CD4-positive, alpha-beta T cell (primary cell): ENCODE measurements at regions not wholly inside any gene's neighbourhood (a gene's known extent, or its start where the extent isn't known, plus 50 kb on each side); places are given as distances from the start of the nearest gene placed in this dataset.

Experiments used
- ATAC-seq: fragments of 200-7000 bp; cut with Tn5 transposase; one replicate; pipeline ENCODE4 v1.10.0; 2022; ENCODE audit warnings: mild to moderate bottlenecking; ENCODE audit not compliant: poor library complexity
- CTCF ChIA-PET: fragments of 350-600 bp; sonication (Branson Sonifier 250); formaldehyde crosslinking; loops from one replicate; lab custom pipeline; 2021; ENCODE audit warnings: antibody characterized with exemption, inconsistent platforms; lab: Charles Lee
- POLR2A ChIA-PET: fragments of 350-600 bp; sonication (Branson Sonifier 250); formaldehyde crosslinking; loops from one replicate; lab custom pipeline; 2021; ENCODE audit warnings: antibody characterized with exemption, inconsistent platforms; lab: Charles Lee
- DNase-seq, 14 experiments: peaks; one replicate each; pipeline ENCODE4 v3.0.0-alpha.2; 2013 to 2020; ENCODE audit warnings: mixed read lengths in 2 of 14
- H3K27ac ChIP-seq, 2 donors: one replicate each; pipeline versions ENCODE4 v1.5.1 to v1.7.0; 2013; ENCODE audit warnings: low read length in 2 of 2, low read depth in 1 of 2, mild to moderate bottlenecking in 1 of 2
- H3K27me3 ChIP-seq, 2 experiments: 1 replicate in 1 of 2; 2 replicates in 1 of 2; pipeline versions ENCODE4 v1.6.1 to v1.7.0; 2013; ENCODE audit warnings: low read length in 2 of 2, control low read depth in 1 of 2, mild to moderate bottlenecking in 1 of 2, moderate library complexity in 1 of 2; ENCODE audit not compliant: insufficient read depth in 2 of 2, control insufficient read depth in 1 of 2
- H3K36me3 ChIP-seq: one replicate; pipeline ENCODE4 v1.6.1; 2013; ENCODE audit warnings: low read length, control low read depth; ENCODE audit not compliant: insufficient read depth
- H3K4me1 ChIP-seq: one replicate; pipeline ENCODE4 v1.6.1; 2013; ENCODE audit warnings: low read length, control low read depth; ENCODE audit not compliant: insufficient read depth
- H3K4me3 ChIP-seq: one replicate; pipeline ENCODE4 v1.5.1; 2013; ENCODE audit warnings: mild to moderate bottlenecking, low read length, moderate library complexity
- H3K9me3 ChIP-seq, 2 experiments: 1 replicate in 1 of 2; 2 replicates in 1 of 2; pipeline versions ENCODE4 v1.6.1 to v1.7.0; 2013; ENCODE audit warnings: low read length in 2 of 2, mild to moderate bottlenecking in 2 of 2, control low read depth in 1 of 2, moderate library complexity in 1 of 2; ENCODE audit not compliant: control insufficient read depth in 1 of 2, insufficient read depth in 1 of 2
- H3K27ac Mint-ChIP-seq: one replicate; pipeline ENCODE4 v1.8.0; 2020; ENCODE audit warnings: mixed read lengths
- H3K27me3 Mint-ChIP-seq: one replicate; pipeline ENCODE4 v1.8.0; 2021; ENCODE audit warnings: mixed read lengths
- H3K36me3 Mint-ChIP-seq: one replicate; pipeline ENCODE4 v1.8.0; 2021; ENCODE audit warnings: low read depth, mixed read lengths
- H3K4me1 Mint-ChIP-seq: one replicate; pipeline ENCODE4 v1.8.0; 2021; ENCODE audit warnings: low read depth, mixed read lengths
- H3K4me3 Mint-ChIP-seq: one replicate; pipeline ENCODE4 v1.8.0; 2020; ENCODE audit warnings: mild to moderate bottlenecking, mixed read lengths
- H3K9me3 Mint-ChIP-seq: one replicate; pipeline ENCODE4 v1.8.0; 2020; ENCODE audit warnings: mixed read lengths
- intact Hi-C, 2 experiments: fragments of 100-400 bp; cut with DNase I in 1 of 2; cut with micrococcal nuclease in 1 of 2; formaldehyde crosslinking; loops; one replicate each; pipeline versions ENCODE4 v1.15.1 to v1.9.0; 2023 to 2025; cut with DNase I, micrococcal nuclease
- TF ChIP-seq, protein P1 (sequence below): fragments of 200-600 bp; IDR thresholded peaks from one replicate; pipeline ENCODE4 v1.8.0; 2022; ENCODE audit warnings: antibody characterized with exemption, mild to moderate bottlenecking

DNA sequence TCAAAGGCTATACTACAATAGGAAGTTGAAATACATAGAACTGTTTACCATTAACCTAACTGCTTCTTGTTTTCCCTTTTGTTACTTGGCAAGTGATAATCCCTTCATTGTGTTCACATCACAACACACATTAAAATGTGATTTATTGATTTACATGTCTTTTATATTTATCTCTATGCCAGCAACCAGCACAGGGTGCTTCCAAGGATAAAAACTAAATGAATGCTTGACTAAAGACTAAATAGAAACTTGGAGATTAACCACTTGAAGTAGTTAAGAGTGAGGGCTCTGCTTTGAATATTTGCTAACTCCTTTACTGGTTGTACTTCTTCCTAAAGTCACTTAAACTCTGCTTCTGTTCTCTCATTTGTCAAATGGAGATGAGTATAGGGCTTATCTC is 1730.6 kb downstream of the EFNA5 start:
- no peak overlapping the region for H3K27ac ChIP-seq
- no peaks in the 10 kb centered on the region for H3K36me3 ChIP-seq
- ChIA-PET POLR2A (no interaction called here), CTCF (no interaction called here)
- H3K4me3 ChIP-seq: no peak overlapping the region
- TF ChIP-seq, protein P1, sequence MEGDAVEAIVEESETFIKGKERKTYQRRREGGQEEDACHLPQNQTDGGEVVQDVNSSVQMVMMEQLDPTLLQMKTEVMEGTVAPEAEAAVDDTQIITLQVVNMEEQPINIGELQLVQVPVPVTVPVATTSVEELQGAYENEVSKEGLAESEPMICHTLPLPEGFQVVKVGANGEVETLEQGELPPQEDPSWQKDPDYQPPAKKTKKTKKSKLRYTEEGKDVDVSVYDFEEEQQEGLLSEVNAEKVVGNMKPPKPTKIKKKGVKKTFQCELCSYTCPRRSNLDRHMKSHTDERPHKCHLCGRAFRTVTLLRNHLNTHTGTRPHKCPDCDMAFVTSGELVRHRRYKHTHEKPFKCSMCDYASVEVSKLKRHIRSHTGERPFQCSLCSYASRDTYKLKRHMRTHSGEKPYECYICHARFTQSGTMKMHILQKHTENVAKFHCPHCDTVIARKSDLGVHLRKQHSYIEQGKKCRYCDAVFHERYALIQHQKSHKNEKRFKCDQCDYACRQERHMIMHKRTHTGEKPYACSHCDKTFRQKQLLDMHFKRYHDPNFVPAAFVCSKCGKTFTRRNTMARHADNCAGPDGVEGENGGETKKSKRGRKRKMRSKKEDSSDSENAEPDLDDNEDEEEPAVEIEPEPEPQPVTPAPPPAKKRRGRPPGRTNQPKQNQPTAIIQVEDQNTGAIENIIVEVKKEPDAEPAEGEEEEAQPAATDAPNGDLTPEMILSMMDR: no peak
- H3K9me3 Mint-ChIP-seq: peaks cover 16% of the 10 kb centered on the region
- DNase-seq (no peak), ATAC-seq (no peak)
- H3K27ac Mint-ChIP-seq: no peak overlapping the region
- H3K4me1 Mint-ChIP-seq: no peaks in the 10 kb centered on the region
- H3K9me3 ChIP-seq: peaks cover 5 to 13% of the 10 kb centered on the region in 2 experiments
- no peaks in the 10 kb centered on the region for H3K27me3 Mint-ChIP-seq
- H3K36me3 Mint-ChIP-seq: no peaks in the 10 kb centered on the region
- no peak overlapping the region for H3K4me3 Mint-ChIP-seq
- no peaks in the 10 kb centered on the region for H3K4me1 ChIP-seq
- intact Hi-C loops: no loop called here
- no peaks in the 10 kb centered on the region for H3K27me3 ChIP-seq

DNA sequence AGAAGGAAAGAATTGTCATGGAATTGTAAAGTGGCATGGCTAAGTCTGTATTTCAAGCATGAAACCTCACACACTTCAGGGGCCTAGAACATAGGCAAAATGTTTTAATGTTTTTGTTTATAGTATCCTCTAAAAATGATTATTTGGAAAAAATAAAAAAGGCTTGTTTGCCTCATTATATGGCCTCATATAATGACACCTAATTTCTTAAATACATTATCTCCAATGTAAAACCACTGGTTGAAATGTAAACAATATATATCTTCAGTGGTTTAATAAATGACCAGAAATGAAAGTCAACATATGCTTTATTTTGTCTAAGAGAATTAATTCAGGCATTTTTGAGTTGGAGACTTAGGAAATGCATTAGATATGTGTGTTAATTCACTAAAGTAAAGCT is 1736.6 kb downstream of the EFNA5 start:
- Mint-ChIP-seq H3K27ac (no peak overlapping the region), H3K4me3 (no peak overlapping the region), H3K9me3 (peaks cover 20% of the 10 kb centered on the region), H3K4me1 (no peaks in the 10 kb centered on the region), H3K27me3 (no peaks in the 10 kb centered on the region), H3K36me3 (no peaks in the 10 kb centered on the region)
- TF ChIP-seq, protein P1: no peak
- H3K4me1 ChIP-seq: no peaks in the 10 kb centered on the region
- POLR2A ChIA-PET: no interaction called here
- H3K27me3 ChIP-seq: no peaks in the 10 kb centered on the region
- ATAC-seq: no peak
- intact Hi-C loops: no loop called here
- CTCF ChIA-PET: no interaction called here
- no peak overlapping the region for H3K4me3 ChIP-seq
- H3K9me3 ChIP-seq: peaks cover 0 to 13% of the 10 kb centered on the region in 2 experiments
- no peak for DNase-seq
- H3K36me3 ChIP-seq: no peaks in the 10 kb centered on the region
- H3K27ac ChIP-seq: no peak overlapping the region

DNA sequence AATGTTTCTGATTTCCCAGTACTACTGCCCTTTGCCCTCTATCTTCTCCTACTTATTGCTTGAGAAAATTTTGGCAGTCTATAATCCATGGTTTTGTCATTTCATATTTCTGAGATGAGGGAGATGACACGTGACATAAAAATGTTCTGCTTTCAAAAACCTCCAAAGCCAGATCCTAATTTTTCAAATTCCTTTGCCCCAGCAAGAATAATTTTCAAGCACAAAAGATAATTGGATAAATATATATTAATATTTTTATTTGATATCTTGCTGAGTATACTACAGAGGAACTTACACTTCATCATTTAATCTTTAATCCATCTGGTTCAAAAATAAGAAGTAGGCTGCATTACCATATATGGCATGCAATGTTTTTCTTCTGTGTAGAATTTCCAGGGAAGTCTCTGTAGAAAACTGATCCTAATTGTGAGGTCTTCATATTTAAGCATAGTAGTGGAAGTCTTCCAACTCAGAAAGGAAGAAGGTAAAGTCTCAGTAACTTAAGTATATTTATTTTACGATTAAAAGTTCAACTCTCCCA is 1738.8 kb downstream of the EFNA5 start:
- Mint-ChIP-seq H3K27me3 (no peaks in the 10 kb centered on the region), H3K4me3 (no peak overlapping the region), H3K27ac (no peak overlapping the region), H3K9me3 (peaks cover 8% of the 10 kb centered on the region), H3K36me3 (no peaks in the 10 kb centered on the region), H3K4me1 (no peaks in the 10 kb centered on the region)
- ChIA-PET CTCF (no interaction called here), POLR2A (no interaction called here)
- ATAC-seq (no peak), DNase-seq (no peak)
- TF ChIP-seq, protein P1: no peak
- Histone ChIP-seq H3K4me3 (no peak overlapping the region), H3K27ac (no peak overlapping the region), H3K4me1 (no peaks in the 10 kb centered on the region), H3K27me3 (no peaks in the 10 kb centered on the region), H3K9me3 (peaks cover 3 to 5% of the 10 kb centered on the region in 2 experiments), H3K36me3 (no peaks in the 10 kb centered on the region)
- intact Hi-C loops: no loop called here
